ENCODE measurements at regions not wholly inside any gene's neighbourhood (a gene's known extent, or its start where the extent isn't known, plus 50 kb on each side); places are given as distances from the start of the nearest gene placed in this dataset.

GRCh38 chr2:239532859-239533258 lies 132.0 kb upstream of the HDAC4 start:
- no peak for ATAC-seq
- TF ChIP-seq ARNTL (CRISPR knock-in tag; IDR thresholded peaks at IDR 0.05; ENCODE audit: borderline replicate concordance, low read depth), result no peak

DNA sequence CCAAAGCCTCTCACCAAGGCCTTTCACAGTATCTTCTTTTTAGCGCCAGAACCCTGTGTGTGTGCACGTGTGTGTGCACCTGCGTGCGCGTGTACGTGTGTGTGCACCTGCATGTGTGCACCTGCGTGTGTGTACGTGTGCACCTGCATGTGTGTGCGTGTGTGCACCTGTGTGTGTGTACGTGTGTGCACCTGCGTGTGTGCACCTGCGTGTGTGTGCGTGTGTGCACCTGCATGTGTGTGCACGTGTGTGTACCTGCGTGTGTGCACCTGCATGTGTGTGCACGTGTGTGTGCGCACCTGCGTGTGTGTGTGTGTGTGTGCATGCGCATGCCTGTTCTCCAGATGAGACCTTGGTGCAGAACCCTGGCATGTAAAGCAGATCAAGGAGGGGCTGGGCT lies 131.4 kb upstream of the HDAC4 start:
- ATAC-seq, result no peak
- TF ChIP-seq ARNTL (CRISPR knock-in tag; IDR thresholded peaks at IDR 0.05; ENCODE audit: borderline replicate concordance, low read depth) (no peak), ZNF565 (CRISPR knock-in tag; conservative IDR thresholded peaks at IDR 0.05; ENCODE audit: low read depth) (no peak), BACH2 (CRISPR knock-in tag; IDR thresholded peaks at IDR 0.05; ENCODE audit: borderline replicate concordance) (no peak)
- TF ChIP-seq, protein P1, sequence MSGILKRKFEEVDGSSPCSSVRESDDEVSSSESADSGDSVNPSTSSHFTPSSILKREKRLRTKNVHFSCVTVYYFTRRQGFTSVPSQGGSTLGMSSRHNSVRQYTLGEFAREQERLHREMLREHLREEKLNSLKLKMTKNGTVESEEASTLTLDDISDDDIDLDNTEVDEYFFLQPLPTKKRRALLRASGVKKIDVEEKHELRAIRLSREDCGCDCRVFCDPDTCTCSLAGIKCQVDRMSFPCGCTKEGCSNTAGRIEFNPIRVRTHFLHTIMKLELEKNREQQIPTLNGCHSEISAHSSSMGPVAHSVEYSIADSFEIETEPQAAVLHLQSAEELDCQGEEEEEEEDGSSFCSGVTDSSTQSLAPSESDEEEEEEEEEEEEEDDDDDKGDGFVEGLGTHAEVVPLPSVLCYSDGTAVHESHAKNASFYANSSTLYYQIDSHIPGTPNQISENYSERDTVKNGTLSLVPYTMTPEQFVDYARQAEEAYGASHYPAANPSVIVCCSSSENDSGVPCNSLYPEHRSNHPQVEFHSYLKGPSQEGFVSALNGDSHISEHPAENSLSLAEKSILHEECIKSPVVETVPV (CRISPR knock-in tag; IDR thresholded peaks at IDR 0.05), result no peak
- TF ChIP-seq, protein P2, sequence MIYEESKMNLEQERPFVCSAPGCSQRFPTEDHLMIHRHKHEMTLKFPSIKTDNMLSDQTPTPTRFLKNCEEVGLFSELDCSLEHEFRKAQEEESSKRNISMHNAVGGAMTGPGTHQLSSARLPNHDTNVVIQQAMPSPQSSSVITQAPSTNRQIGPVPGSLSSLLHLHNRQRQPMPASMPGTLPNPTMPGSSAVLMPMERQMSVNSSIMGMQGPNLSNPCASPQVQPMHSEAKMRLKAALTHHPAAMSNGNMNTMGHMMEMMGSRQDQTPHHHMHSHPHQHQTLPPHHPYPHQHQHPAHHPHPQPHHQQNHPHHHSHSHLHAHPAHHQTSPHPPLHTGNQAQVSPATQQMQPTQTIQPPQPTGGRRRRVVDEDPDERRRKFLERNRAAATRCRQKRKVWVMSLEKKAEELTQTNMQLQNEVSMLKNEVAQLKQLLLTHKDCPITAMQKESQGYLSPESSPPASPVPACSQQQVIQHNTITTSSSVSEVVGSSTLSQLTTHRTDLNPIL (CRISPR knock-in tag; IDR thresholded peaks at IDR 0.05; ENCODE audit: low read depth), result no peak
- TF ChIP-seq, protein P3, sequence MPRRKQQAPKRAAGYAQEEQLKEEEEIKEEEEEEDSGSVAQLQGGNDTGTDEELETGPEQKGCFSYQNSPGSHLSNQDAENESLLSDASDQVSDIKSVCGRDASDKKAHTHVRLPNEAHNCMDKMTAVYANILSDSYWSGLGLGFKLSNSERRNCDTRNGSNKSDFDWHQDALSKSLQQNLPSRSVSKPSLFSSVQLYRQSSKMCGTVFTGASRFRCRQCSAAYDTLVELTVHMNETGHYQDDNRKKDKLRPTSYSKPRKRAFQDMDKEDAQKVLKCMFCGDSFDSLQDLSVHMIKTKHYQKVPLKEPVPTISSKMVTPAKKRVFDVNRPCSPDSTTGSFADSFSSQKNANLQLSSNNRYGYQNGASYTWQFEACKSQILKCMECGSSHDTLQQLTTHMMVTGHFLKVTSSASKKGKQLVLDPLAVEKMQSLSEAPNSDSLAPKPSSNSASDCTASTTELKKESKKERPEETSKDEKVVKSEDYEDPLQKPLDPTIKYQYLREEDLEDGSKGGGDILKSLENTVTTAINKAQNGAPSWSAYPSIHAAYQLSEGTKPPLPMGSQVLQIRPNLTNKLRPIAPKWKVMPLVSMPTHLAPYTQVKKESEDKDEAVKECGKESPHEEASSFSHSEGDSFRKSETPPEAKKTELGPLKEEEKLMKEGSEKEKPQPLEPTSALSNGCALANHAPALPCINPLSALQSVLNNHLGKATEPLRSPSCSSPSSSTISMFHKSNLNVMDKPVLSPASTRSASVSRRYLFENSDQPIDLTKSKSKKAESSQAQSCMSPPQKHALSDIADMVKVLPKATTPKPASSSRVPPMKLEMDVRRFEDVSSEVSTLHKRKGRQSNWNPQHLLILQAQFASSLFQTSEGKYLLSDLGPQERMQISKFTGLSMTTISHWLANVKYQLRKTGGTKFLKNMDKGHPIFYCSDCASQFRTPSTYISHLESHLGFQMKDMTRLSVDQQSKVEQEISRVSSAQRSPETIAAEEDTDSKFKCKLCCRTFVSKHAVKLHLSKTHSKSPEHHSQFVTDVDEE (CRISPR knock-in tag; IDR thresholded peaks at IDR 0.05), result no peak

DNA sequence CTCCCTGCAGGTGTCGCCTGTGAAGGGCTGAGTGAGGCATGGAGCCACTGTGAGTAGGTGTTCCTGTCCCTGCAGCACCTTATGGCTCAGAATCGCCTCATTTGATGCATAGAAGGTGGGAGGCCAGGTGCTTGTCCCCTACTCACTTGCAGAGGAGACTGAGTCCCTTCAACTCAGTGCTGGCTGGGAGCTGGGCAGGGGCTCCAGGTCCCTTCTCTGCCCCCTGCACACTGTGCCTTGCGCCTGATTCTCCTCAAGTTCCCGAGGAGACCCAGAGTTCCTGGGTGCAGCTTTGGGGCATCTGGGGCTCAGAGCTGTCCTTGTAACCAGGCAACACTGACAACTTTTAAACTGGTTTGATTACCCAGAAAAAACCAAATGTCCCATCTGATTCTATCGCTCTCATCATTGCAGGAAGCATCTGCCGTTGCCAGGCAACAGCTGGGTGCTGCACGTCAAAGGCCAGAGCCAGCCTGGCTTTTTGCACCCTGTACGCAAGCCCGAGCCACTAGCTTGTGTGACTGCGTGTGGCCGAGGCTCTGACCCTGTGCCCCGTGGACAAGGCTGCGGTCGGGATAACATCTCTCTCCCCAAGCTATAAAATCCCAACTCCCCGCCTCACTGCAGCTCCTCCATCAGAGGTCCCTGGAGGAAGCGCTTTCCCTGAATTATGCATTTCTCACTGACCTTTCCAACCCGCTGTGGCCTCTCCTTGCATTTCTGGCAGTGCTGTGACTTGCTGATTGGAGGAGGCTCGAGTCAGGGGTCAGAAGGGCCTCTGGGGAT lies 130.8 kb upstream of the HDAC4 start:
- ATAC-seq, result no peak; the same call in 2 of the 3 replicates
- TF ChIP-seq PATZ1 (CRISPR knock-in tag; IDR thresholded peaks at IDR 0.05; ENCODE audit: borderline replicate concordance) (no peak), SNAI2 (CRISPR knock-in tag; IDR thresholded peaks at IDR 0.05) (no peak), ESRRG (CRISPR knock-in tag; IDR thresholded peaks at IDR 0.05) (no peak), GLIS3 (CRISPR knock-in tag; IDR thresholded peaks at IDR 0.05) (no peak), PPARA (CRISPR knock-in tag; IDR thresholded peaks at IDR 0.05; ENCODE audit: borderline replicate concordance) (no peak), OSR1 (CRISPR knock-in tag; IDR thresholded peaks at IDR 0.05) (no peak), ZNF565 (CRISPR knock-in tag; conservative IDR thresholded peaks at IDR 0.05; ENCODE audit: low read depth) (no peak), ZNF70 (CRISPR knock-in tag; IDR thresholded peaks at IDR 0.05) (no peak)
- TF ChIP-seq, protein P1 (CRISPR knock-in tag; IDR thresholded peaks at IDR 0.05), result no peak

GRCh38 chr2:239530749-239531316 lies 130.0 kb upstream of the HDAC4 start:
- no peak for ATAC-seq
- TF ChIP-seq ARNTL (CRISPR knock-in tag; IDR thresholded peaks at IDR 0.05; ENCODE audit: borderline replicate concordance, low read depth) (no peak), ZFP3 (CRISPR knock-in tag; IDR thresholded peaks at IDR 0.05) (no peak), ZC3H10 (CRISPR knock-in tag; IDR thresholded peaks at IDR 0.05) (no peak), ZFP30 (CRISPR knock-in tag; IDR thresholded peaks at IDR 0.05) (no peak), PPARA (CRISPR knock-in tag; IDR thresholded peaks at IDR 0.05; ENCODE audit: borderline replicate concordance) (no peak), ESRRG (CRISPR knock-in tag; IDR thresholded peaks at IDR 0.05) (no peak), CSDC2 (CRISPR knock-in tag; IDR thresholded peaks at IDR 0.05) (no peak)
